HepG2 (cell line): ENCODE measurements at regions not wholly inside any gene's neighbourhood (a gene's known extent, or its start where the extent isn't known, plus 50 kb on each side); places are given as distances from the start of the nearest gene placed in this dataset.

ENCODE experiments used
- ATAC-seq: fragments of 200-7000 bp; cut with Tn5 transposase; 3 replicates; pipeline ENCODE4 v1.9.1; 2020; ENCODE audit warnings: mild to moderate bottlenecking, moderate library complexity
- BruUV-seq: library from RNA; stranded (reverse); fragments of 400-500 nt; replicated peaks from 2 replicates; lab custom pipeline; 2021; lab: Mats Ljungman, UMichigan
- CTCF ChIA-PET: fragments of 300-600 bp; formaldehyde crosslinking; extraction: SDS; loops from one replicate; lab custom pipeline; 2021; ENCODE audit warnings: low total read pairs, inconsistent platforms, low intra/inter-chr PET ratio; lab: Yijun Ruan, JAX
- POLR2A ChIA-PET: fragments of 350-600 bp; sonication (Branson Sonifier 250); formaldehyde crosslinking; loops from one replicate; lab custom pipeline; 2020; ENCODE audit warnings: antibody characterized with exemption, inconsistent platforms; lab: Yijun Ruan, JAX
- DNase-seq: peaks from one replicate; pipeline ENCODE4 v3.0.0-alpha.2; 2015; ENCODE audit warnings: low spot score
- FAIRE-seq: peaks from 3 replicates; lab custom pipeline; 2011; peaks lifted over from hg19 to GRCh38; lab: Jason Lieb, UNC
- H2AFZ ChIP-seq: one replicate; pipeline ENCODE4 v1.6.1; 2011; ENCODE audit warnings: low read length, inconsistent platforms
- H3K27ac ChIP-seq: fragments of 300-600 bp; 3 replicates; pipeline ENCODE4 v1.8.0; 2011; ENCODE audit warnings: mixed run types, mild to moderate bottlenecking, mixed read lengths, low read length, inconsistent platforms; ENCODE audit not compliant: insufficient read depth; ENCODE audit errors: extremely low read length
- H3K27me3 ChIP-seq, 2 experiments: fragments of 200-600 bp in 1 of 2; 2 replicates in 1 of 2; 3 replicates in 1 of 2; pipeline versions ENCODE4 v1.6.0 to v1.8.0; 2011; ENCODE audit warnings: low read length in 2 of 2, mild to moderate bottlenecking in 2 of 2, moderate library complexity in 2 of 2, inconsistent platforms in 1 of 2; ENCODE audit not compliant: insufficient read depth in 2 of 2, control insufficient read depth in 1 of 2
- H3K36me3 ChIP-seq, 2 experiments: fragments of 200-600 bp in 1 of 2; replicated peaks in 1 of 2; 2 replicates in 1 of 2; 3 replicates in 1 of 2; pipeline versions ENCODE4 v1.5.1 to v1.8.0; 2011; ENCODE audit warnings: low read length in 2 of 2, inconsistent platforms in 1 of 2; ENCODE audit not compliant: insufficient read depth in 2 of 2, control insufficient read depth in 1 of 2
- H3K4me1 ChIP-seq: 2 replicates; pipeline ENCODE4 v1.5.1; 2012; ENCODE audit warnings: low read length, inconsistent platforms; ENCODE audit not compliant: insufficient read depth
- H3K4me2 ChIP-seq: 2 replicates; pipeline ENCODE4 v1.6.0; 2011; ENCODE audit warnings: low read depth, low read length, inconsistent platforms
- H3K4me3 ChIP-seq, 3 experiments: fragments of 200-600 bp in 1 of 3; sonication (generic), shearing (Covaris generic) in 1 of 3; replicated peaks in 1 of 3; 2 replicates each; pipeline ENCODE4 v1.5.1; 2011 to 2016; ENCODE audit warnings: low read length in 3 of 3, inconsistent platforms in 2 of 3, low read depth in 2 of 3, mild to moderate bottlenecking in 2 of 3, control low read depth in 1 of 3, mixed read lengths in 1 of 3; ENCODE audit not compliant: insufficient read depth in 1 of 3
- H3K79me2 ChIP-seq: one replicate; pipeline ENCODE4 v1.6.1; 2011; ENCODE audit warnings: low read length, inconsistent platforms; ENCODE audit not compliant: insufficient read depth
- H3K9ac ChIP-seq: 2 replicates; pipeline ENCODE4 v1.6.0; 2011; ENCODE audit warnings: mild to moderate bottlenecking, low read depth, low read length, inconsistent platforms; ENCODE audit not compliant: insufficient read depth
- H3K9me3 ChIP-seq: 2 replicates; pipeline ENCODE4 v1.5.1; 2012; ENCODE audit warnings: mild to moderate bottlenecking, low read length
- H4K20me1 ChIP-seq: 2 replicates; pipeline ENCODE4 v1.6.0; 2011; ENCODE audit warnings: inconsistent platforms, mild to moderate bottlenecking, low read length, moderate library complexity; ENCODE audit not compliant: insufficient read depth
- CEBPB ChIP-seq: IDR thresholded peaks from 2 replicates; pipeline ENCODE4 v1.6.1; 2011; ENCODE audit warnings: low read depth, low read length, improper control_type of control experiment, borderline replicate concordance
- GFI1 ChIP-seq: sonication (generic); formaldehyde crosslinking; IDR thresholded peaks from 2 replicates; pipeline ENCODE4 v1.5.0; 2020; ENCODE audit warnings: missing genetic modification reagents, mild to moderate bottlenecking, borderline replicate concordance
- HOXD1 ChIP-seq: sonication (generic); formaldehyde crosslinking; IDR thresholded peaks from 2 replicates; pipeline ENCODE4 v1.5.0; 2020; ENCODE audit warnings: missing genetic modification reagents
- MAFF ChIP-seq: IDR thresholded peaks from 2 replicates; pipeline ENCODE4 v1.6.1; 2011; ENCODE audit warnings: low read depth, low read length, improper control_type of control experiment
- SRY ChIP-seq: sonication (generic); formaldehyde crosslinking; IDR thresholded peaks from 2 replicates; pipeline ENCODE4 v1.8.0; 2022; ENCODE audit warnings: mild to moderate bottlenecking, missing genetic modification reagents
- ZMYM3 ChIP-seq: sonication (generic); formaldehyde crosslinking; IDR thresholded peaks from 2 replicates; pipeline ENCODE4 v1.5.1; 2020; ENCODE audit warnings: mild to moderate bottlenecking, missing genetic modification reagents
- ZNF160 ChIP-seq: sonication (generic); formaldehyde crosslinking; IDR thresholded peaks from 2 replicates; pipeline ENCODE4 v1.8.0; 2022; ENCODE audit warnings: mild to moderate bottlenecking, inconsistent platforms, missing genetic modification reagents
- ZNF543 ChIP-seq: sonication (generic); formaldehyde crosslinking; IDR thresholded peaks from 2 replicates; pipeline ENCODE4 v1.4.0; 2020; ENCODE audit warnings: mild to moderate bottlenecking, missing genetic modification reagents
- in situ Hi-C: cut with HindIII; loops from 2 replicates; pipeline ENCODE4 v1.10.0; 2017; ENCODE audit warnings: low pct_unique_long_range_greater_than_20kb; ENCODE audit not compliant: extremely low pct_ligation_motif_present
- intact Hi-C: fragments of 100-400 bp; cut with micrococcal nuclease; formaldehyde crosslinking; loops from one replicate; pipeline ENCODE4 v1.10.0; 2022; ENCODE audit not compliant: unreplicated experiment
- TF ChIP-seq, protein P1 (sequence below): IDR thresholded peaks from 2 replicates; pipeline ENCODE4 v1.6.1; 2016; ENCODE audit warnings: mild to moderate bottlenecking
- TF ChIP-seq, protein P2 (sequence below): IDR thresholded peaks from 2 replicates; pipeline ENCODE4 v1.6.1; 2018; ENCODE audit warnings: missing genetic modification reagents
- TF ChIP-seq, protein P3 (sequence below): sonication (generic); formaldehyde crosslinking; IDR thresholded peaks from 2 replicates; pipeline ENCODE4 v1.5.0; 2020; ENCODE audit warnings: mild to moderate bottlenecking, missing genetic modification reagents, borderline replicate concordance
- TF ChIP-seq, protein P4 (sequence below): sonication (generic); formaldehyde crosslinking; IDR thresholded peaks from 2 replicates; pipeline ENCODE4 v1.4.0; 2020; ENCODE audit warnings: mild to moderate bottlenecking, missing genetic modification reagents
- TF ChIP-seq, protein P5 (sequence below): sonication (generic); formaldehyde crosslinking; IDR thresholded peaks from 2 replicates; pipeline ENCODE4 v1.4.0; 2020; ENCODE audit warnings: missing genetic modification reagents

DNA sequence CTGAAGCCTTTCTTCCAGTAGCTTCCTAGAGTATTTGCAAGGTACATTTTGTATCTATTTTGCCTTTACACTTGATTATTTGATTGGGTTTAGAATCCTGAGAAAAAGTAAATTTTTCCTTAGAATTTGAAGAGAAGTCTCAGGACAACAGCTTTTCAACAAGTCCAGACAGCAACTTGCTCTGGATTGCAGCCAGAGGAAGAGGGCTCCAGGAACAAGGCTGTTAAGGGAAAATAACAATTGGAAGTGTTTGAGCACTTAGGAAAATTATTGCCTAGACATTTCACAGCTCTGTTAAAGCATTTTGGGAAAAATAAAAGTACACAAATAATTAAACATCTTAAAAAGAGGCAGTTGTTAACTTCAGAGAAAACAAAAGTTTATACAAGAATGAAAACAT lies 58.3 kb upstream of the RAPGEF4 start:
- POLR2A ChIA-PET = no interaction called here
- TF ChIP-seq ZNF160 (no peak), ZNF543 (no peak), MAFF (no peak), HOXD1 (no peak), CEBPB (no peak), GFI1 (CRISPR knock-in tag) (no peak), ZMYM3 (no peak), SRY (CRISPR knock-in tag) (no peak)
- TF ChIP-seq, protein P1, sequence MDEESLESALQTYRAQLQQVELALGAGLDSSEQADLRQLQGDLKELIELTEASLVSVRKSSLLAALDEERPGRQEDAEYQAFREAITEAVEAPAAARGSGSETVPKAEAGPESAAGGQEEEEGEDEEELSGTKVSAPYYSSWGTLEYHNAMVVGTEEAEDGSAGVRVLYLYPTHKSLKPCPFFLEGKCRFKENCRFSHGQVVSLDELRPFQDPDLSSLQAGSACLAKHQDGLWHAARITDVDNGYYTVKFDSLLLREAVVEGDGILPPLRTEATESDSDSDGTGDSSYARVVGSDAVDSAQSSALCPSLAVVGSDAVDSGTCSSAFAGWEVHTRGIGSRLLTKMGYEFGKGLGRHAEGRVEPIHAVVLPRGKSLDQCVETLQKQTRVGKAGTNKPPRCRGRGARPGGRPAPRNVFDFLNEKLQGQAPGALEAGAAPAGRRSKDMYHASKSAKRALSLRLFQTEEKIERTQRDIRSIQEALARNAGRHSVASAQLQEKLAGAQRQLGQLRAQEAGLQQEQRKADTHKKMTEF (CRISPR knock-in tag) = no peak
- TF ChIP-seq, protein P2, sequence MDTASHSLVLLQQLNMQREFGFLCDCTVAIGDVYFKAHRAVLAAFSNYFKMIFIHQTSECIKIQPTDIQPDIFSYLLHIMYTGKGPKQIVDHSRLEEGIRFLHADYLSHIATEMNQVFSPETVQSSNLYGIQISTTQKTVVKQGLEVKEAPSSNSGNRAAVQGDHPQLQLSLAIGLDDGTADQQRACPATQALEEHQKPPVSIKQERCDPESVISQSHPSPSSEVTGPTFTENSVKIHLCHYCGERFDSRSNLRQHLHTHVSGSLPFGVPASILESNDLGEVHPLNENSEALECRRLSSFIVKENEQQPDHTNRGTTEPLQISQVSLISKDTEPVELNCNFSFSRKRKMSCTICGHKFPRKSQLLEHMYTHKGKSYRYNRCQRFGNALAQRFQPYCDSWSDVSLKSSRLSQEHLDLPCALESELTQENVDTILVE (CRISPR knock-in tag) = no peak
- TF ChIP-seq, protein P3, sequence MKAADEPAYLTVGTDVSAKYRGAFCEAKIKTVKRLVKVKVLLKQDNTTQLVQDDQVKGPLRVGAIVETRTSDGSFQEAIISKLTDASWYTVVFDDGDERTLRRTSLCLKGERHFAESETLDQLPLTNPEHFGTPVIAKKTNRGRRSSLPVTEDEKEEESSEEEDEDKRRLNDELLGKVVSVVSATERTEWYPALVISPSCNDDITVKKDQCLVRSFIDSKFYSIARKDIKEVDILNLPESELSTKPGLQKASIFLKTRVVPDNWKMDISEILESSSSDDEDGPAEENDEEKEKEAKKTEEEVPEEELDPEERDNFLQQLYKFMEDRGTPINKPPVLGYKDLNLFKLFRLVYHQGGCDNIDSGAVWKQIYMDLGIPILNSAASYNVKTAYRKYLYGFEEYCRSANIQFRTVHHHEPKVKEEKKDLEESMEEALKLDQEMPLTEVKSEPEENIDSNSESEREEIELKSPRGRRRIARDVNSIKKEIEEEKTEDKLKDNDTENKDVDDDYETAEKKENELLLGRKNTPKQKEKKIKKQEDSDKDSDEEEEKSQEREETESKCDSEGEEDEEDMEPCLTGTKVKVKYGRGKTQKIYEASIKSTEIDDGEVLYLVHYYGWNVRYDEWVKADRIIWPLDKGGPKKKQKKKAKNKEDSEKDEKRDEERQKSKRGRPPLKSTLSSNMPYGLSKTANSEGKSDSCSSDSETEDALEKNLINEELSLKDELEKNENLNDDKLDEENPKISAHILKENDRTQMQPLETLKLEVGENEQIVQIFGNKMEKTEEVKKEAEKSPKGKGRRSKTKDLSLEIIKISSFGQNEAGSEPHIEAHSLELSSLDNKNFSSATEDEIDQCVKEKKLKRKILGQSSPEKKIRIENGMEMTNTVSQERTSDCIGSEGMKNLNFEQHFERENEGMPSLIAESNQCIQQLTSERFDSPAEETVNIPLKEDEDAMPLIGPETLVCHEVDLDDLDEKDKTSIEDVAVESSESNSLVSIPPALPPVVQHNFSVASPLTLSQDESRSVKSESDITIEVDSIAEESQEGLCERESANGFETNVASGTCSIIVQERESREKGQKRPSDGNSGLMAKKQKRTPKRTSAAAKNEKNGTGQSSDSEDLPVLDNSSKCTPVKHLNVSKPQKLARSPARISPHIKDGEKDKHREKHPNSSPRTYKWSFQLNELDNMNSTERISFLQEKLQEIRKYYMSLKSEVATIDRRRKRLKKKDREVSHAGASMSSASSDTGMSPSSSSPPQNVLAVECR (CRISPR knock-in tag) = no peak
- TF ChIP-seq, protein P4, sequence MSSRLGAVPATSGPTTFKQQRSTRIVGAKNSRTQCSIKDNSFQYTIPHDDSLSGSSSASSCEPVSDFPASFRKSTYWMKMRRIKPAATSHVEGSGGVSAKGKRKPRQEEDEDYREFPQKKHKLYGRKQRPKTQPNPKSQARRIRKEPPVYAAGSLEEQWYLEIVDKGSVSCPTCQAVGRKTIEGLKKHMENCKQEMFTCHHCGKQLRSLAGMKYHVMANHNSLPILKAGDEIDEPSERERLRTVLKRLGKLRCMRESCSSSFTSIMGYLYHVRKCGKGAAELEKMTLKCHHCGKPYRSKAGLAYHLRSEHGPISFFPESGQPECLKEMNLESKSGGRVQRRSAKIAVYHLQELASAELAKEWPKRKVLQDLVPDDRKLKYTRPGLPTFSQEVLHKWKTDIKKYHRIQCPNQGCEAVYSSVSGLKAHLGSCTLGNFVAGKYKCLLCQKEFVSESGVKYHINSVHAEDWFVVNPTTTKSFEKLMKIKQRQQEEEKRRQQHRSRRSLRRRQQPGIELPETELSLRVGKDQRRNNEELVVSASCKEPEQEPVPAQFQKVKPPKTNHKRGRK = no peak
- TF ChIP-seq, protein P5, sequence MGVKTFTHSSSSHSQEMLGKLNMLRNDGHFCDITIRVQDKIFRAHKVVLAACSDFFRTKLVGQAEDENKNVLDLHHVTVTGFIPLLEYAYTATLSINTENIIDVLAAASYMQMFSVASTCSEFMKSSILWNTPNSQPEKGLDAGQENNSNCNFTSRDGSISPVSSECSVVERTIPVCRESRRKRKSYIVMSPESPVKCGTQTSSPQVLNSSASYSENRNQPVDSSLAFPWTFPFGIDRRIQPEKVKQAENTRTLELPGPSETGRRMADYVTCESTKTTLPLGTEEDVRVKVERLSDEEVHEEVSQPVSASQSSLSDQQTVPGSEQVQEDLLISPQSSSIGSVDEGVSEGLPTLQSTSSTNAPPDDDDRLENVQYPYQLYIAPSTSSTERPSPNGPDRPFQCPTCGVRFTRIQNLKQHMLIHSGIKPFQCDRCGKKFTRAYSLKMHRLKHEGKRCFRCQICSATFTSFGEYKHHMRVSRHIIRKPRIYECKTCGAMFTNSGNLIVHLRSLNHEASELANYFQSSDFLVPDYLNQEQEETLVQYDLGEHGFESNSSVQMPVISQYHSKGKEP (CRISPR knock-in tag) = no peak
- Histone ChIP-seq H3K4me1 (peaks cover 10% of the 10 kb centered on the region), H3K9me3 (no peaks in the 10 kb centered on the region), H3K4me3 (no peak overlapping the region), H3K36me3 (no peaks in the 10 kb centered on the region), H3K27me3 (no peaks in the 10 kb centered on the region), H2AFZ (no peak overlapping the region), H3K9ac (no peak overlapping the region), H4K20me1 (no peaks in the 10 kb centered on the region), H3K79me2 (no peaks in the 10 kb centered on the region), H3K4me2 (no peak overlapping the region), H3K27ac (no peak overlapping the region)
- FAIRE-seq (no peak), ATAC-seq (no peak), DNase-seq (no peak)
- in situ Hi-C loops (no loop called here), intact Hi-C loops (no loop called here)
- no TSS peak for BruUV-seq
- CTCF ChIA-PET = no interaction called here
